ENCODE measurements at regions not wholly inside any gene's neighbourhood (a gene's known extent, or its start where the extent isn't known, plus 50 kb on each side); places are given as distances from the start of the nearest gene placed in this dataset.

DNA sequence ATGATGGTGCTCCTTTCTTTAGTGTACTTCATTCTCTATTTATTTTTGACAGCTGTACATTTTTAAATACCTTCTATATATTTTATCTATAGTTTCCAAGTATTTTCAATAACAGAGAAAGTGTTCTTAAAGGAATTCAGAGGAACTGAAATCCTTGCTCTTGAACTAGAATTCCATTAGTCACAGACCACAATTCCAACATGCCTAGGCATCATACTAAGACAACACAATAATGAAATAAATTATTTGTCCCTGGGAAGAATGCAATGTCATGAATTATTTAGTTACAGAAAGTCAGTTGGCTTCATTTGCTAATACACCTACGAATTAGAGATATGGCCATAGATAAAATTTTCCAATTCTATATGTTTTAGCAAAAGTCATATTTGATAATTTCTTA is 671.2 kb downstream of the EPHA7 start:
- H3K27ac ChIP-seq (ENCODE audit: low read length): no peak overlapping the region
- no peak for TF ChIP-seq EZH2 (optimal IDR thresholded peaks at IDR 0.05; ENCODE audit: low read depth, low read length)
- TF ChIP-seq, protein P1, sequence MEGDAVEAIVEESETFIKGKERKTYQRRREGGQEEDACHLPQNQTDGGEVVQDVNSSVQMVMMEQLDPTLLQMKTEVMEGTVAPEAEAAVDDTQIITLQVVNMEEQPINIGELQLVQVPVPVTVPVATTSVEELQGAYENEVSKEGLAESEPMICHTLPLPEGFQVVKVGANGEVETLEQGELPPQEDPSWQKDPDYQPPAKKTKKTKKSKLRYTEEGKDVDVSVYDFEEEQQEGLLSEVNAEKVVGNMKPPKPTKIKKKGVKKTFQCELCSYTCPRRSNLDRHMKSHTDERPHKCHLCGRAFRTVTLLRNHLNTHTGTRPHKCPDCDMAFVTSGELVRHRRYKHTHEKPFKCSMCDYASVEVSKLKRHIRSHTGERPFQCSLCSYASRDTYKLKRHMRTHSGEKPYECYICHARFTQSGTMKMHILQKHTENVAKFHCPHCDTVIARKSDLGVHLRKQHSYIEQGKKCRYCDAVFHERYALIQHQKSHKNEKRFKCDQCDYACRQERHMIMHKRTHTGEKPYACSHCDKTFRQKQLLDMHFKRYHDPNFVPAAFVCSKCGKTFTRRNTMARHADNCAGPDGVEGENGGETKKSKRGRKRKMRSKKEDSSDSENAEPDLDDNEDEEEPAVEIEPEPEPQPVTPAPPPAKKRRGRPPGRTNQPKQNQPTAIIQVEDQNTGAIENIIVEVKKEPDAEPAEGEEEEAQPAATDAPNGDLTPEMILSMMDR (IDR thresholded peaks at IDR 0.05; ENCODE audit: low read length): no peak
- TF ChIP-seq EZH2phosphoT487 (IDR thresholded peaks at IDR 0.05; ENCODE audit: low read length): no peak
- H3F3A ChIP-seq (ENCODE audit: insufficient read depth, low read length): no peaks in the 10 kb centered on the region
- DNase-seq: no peak
- H3K4me1 ChIP-seq (ENCODE audit: low read length): no peaks in the 10 kb centered on the region
- no peak overlapping the region for H2AFZ ChIP-seq (ENCODE audit: low read length)
- no peaks in the 10 kb centered on the region for H3K79me2 ChIP-seq (ENCODE audit: low read length)
- H4K20me1 ChIP-seq (ENCODE audit: insufficient read depth, low read length): no peaks in the 10 kb centered on the region
- H3K27me3 ChIP-seq (replicated peaks; ENCODE audit: insufficient read depth, low read length): no peaks in the 10 kb centered on the region
- H3K9me3 ChIP-seq (replicated peaks; ENCODE audit: insufficient read depth, low read length): no peaks in the 10 kb centered on the region
- H3K4me3 ChIP-seq (ENCODE audit: low read length): no peak overlapping the region
- no peaks in the 10 kb centered on the region for H3K9me2 ChIP-seq (replicated peaks; ENCODE audit: insufficient read depth, low read length)
- H3K9ac ChIP-seq (ENCODE audit: low read length): no peak overlapping the region
- no peaks in the 10 kb centered on the region for H3K36me3 ChIP-seq (replicated peaks; ENCODE audit: insufficient read depth, low read length)
- no peak overlapping the region for H3K4me2 ChIP-seq (ENCODE audit: low read depth, low read length)

DNA sequence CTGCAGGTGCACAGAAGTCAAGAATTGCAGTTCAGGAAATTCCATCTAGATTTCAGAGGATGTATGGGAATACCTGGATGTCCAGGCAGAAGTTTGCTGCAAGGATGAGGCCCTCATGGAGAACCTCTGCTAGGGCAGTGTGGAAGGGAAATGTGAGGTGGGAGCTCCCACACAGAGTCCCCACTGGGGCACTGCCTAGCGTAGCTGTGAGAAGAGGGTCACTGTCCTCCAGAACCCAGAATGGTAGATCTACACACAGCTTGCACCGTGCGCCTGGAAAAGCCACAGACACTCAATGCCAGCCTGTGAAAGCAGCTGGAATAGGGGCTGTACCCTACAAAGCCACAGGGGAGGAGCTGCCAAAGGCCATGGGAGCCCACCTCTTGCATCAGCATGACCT is 681.4 kb downstream of the EPHA7 start:
- Histone ChIP-seq H3K9me2 (replicated peaks; ENCODE audit: insufficient read depth, low read length) (no peaks in the 10 kb centered on the region), H3K4me1 (ENCODE audit: low read length) (no peaks in the 10 kb centered on the region), H3K9me3 (replicated peaks; ENCODE audit: insufficient read depth, low read length) (no peaks in the 10 kb centered on the region), H3K27me3 (replicated peaks; ENCODE audit: insufficient read depth, low read length) (no peaks in the 10 kb centered on the region), H4K20me1 (ENCODE audit: insufficient read depth, low read length) (no peaks in the 10 kb centered on the region), H3K9ac (ENCODE audit: low read length) (no peak overlapping the region), H3K79me2 (ENCODE audit: low read length) (no peaks in the 10 kb centered on the region), H3F3A (ENCODE audit: insufficient read depth, low read length) (no peaks in the 10 kb centered on the region), H3K27ac (ENCODE audit: low read length) (no peak overlapping the region), H2AFZ (ENCODE audit: low read length) (no peak overlapping the region), H3K4me2 (ENCODE audit: low read depth, low read length) (no peak overlapping the region), H3K4me3 (ENCODE audit: low read length) (no peak overlapping the region), H3K36me3 (replicated peaks; ENCODE audit: insufficient read depth, low read length) (no peaks in the 10 kb centered on the region)
- DNase-seq: no peak
- TF ChIP-seq, protein P1 (IDR thresholded peaks at IDR 0.05; ENCODE audit: low read length): no peak
- TF ChIP-seq EZH2 (optimal IDR thresholded peaks at IDR 0.05; ENCODE audit: low read depth, low read length) (no peak), EZH2phosphoT487 (IDR thresholded peaks at IDR 0.05; ENCODE audit: low read length) (no peak)

DNA sequence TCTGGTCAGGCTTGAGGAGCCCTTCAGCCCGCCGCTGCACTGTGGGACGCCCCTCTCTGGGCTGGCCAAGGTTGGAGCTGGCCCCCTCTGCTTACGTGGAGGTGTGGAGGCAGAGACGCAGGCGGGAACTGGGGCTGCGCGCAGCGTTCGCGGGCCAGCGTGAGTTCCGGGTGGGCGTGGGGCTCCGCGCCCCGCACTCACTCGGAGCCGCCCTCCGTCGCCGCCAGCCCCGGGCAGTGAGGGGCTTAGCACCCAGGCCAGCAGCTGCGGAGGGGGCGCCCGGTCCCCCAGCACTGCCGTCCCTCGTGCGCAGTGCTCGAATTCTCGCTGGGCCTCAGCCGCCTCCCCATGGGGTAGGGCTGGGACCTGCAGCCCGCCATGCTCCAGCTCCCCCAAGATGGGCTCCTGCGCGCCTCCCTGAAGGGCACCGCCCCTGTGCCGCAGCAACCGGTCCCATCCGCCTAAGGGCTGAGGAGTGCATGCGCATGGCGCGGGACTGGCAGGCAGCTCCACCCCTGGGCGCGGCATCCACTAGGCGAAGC is 695.9 kb downstream of the EPHA7 start:
- no peaks in the 10 kb centered on the region for H3K9me2 ChIP-seq (replicated peaks; ENCODE audit: insufficient read depth, low read length)
- DNase-seq: no peak
- H3K9ac ChIP-seq (ENCODE audit: low read length): no peak overlapping the region
- no peak overlapping the region for H3K27ac ChIP-seq (ENCODE audit: low read length)
- H4K20me1 ChIP-seq (ENCODE audit: insufficient read depth, low read length): no peaks in the 10 kb centered on the region
- TF ChIP-seq, protein P1 (IDR thresholded peaks at IDR 0.05; ENCODE audit: low read length): no peak
- TF ChIP-seq EZH2phosphoT487 (IDR thresholded peaks at IDR 0.05; ENCODE audit: low read length) (no peak), EZH2 (optimal IDR thresholded peaks at IDR 0.05; ENCODE audit: low read depth, low read length) (no peak)
- no peaks in the 10 kb centered on the region for H3K79me2 ChIP-seq (ENCODE audit: low read length)
- no peaks in the 10 kb centered on the region for H3K4me1 ChIP-seq (ENCODE audit: low read length)
- H3K9me3 ChIP-seq (replicated peaks; ENCODE audit: insufficient read depth, low read length): no peaks in the 10 kb centered on the region
- H3F3A ChIP-seq (ENCODE audit: insufficient read depth, low read length): no peaks in the 10 kb centered on the region
- H3K36me3 ChIP-seq (replicated peaks; ENCODE audit: insufficient read depth, low read length): no peaks in the 10 kb centered on the region
- H3K4me2 ChIP-seq (ENCODE audit: low read depth, low read length): no peak overlapping the region
- no peak overlapping the region for H2AFZ ChIP-seq (ENCODE audit: low read length)
- H3K27me3 ChIP-seq (replicated peaks; ENCODE audit: insufficient read depth, low read length): no peaks in the 10 kb centered on the region
- no peak overlapping the region for H3K4me3 ChIP-seq (ENCODE audit: low read length)

Measured in MM.1S (cell line).